Esophagus squamous epithelium (tissue), 4 donors: ENCODE measurements at regions not wholly inside any gene's neighbourhood (a gene's known extent, or its start where the extent isn't known, plus 50 kb on each side); places are given as distances from the start of the nearest gene placed in this dataset.

Experiments used
- CTCF ChIP-seq, 6 experiments: fragments of 450-650 bp in 4 of 6; fragments of 200-600 bp in 2 of 6; sonication (generic) in 2 of 6; IDR thresholded peaks; one replicate each; pipeline ENCODE4 v1.5.1; 2016 to 2019; ENCODE audit warnings: antibody characterized with exemption in 6 of 6, mild to moderate bottlenecking in 4 of 6, moderate library complexity in 4 of 6
- POLR2A ChIP-seq, 4 donors: fragments of 450-650 bp; IDR thresholded peaks; one replicate each; pipeline ENCODE4 v1.6.1; 2017; ENCODE audit warnings: antibody characterized with exemption in 4 of 4, mild to moderate bottlenecking in 4 of 4, moderate library complexity in 3 of 4

- no peak for TF ChIP-seq POLR2A (IDR thresholded peaks at IDR 0.05)
- TF ChIP-seq CTCF (IDR thresholded peaks at IDR 0.05): no peak
Observed at GRCh38 chr4:14323191-14323590, 679.1 kb upstream of the CPEB2 start.
